ENCODE measurements at regions not wholly inside any gene's neighbourhood (a gene's known extent, or its start where the extent isn't known, plus 50 kb on each side); places are given as distances from the start of the nearest gene placed in this dataset.

GRCh38 chr2:15832030-15832709, 108.2 kb upstream of the MYCN start:
- TF ChIP-seq CTCF (IDR thresholded peaks at IDR 0.05): no peak
- TF ChIP-seq POLR2AphosphoS5 (IDR thresholded peaks at IDR 0.05): no peak
